B cell (primary cell): ENCODE measurements at regions not wholly inside any gene's neighbourhood (a gene's known extent, or its start where the extent isn't known, plus 50 kb on each side); places are given as distances from the start of the nearest gene placed in this dataset.

Experiments used
- ATAC-seq: fragments of 200-7000 bp; cut with Tn5 transposase; one replicate; pipeline ENCODE4 v1.10.0; 2021; ENCODE audit warnings: low read depth, mild to moderate bottlenecking, moderate number of reproducible peaks, moderate library complexity
- CTCF ChIA-PET: fragments of 350-600 bp; sonication (Branson Sonifier 250); formaldehyde crosslinking; loops from one replicate; lab custom pipeline; 2021; ENCODE audit warnings: antibody characterized with exemption, inconsistent platforms; lab: Charles Lee
- POLR2A ChIA-PET: fragments of 350-600 bp; sonication (Branson Sonifier 250); formaldehyde crosslinking; loops from one replicate; lab custom pipeline; 2021; ENCODE audit warnings: antibody characterized with exemption; lab: Charles Lee
- DNase-seq: peaks from one replicate; pipeline ENCODE4 v3.0.0; 2013
- H2AFZ ChIP-seq: 2 replicates; pipeline ENCODE4 v1.6.1; 2012; ENCODE audit warnings: mild to moderate bottlenecking, low read depth, low read length; ENCODE audit not compliant: insufficient read depth, poor library complexity, severe bottlenecking
- H3K27ac ChIP-seq, 2 donors: 1 replicate in 1 of 2; 2 replicates in 1 of 2; pipeline ENCODE4 v1.5.1; 2012 to 2013; ENCODE audit warnings: low read length in 2 of 2, mild to moderate bottlenecking in 2 of 2, moderate library complexity in 1 of 2
- H3K27me3 ChIP-seq, 4 experiments: fragments of 200-600 bp in 1 of 4; sonication (generic) in 1 of 4; replicated peaks in 1 of 4; 1 replicate in 2 of 4; 2 replicates in 2 of 4; pipeline versions ENCODE4 v1.6.1 to v1.7.0; 2013 to 2016; ENCODE audit warnings: low read length in 3 of 4, mild to moderate bottlenecking in 2 of 4, mixed read lengths in 1 of 4, moderate library complexity in 1 of 4; ENCODE audit not compliant: insufficient read depth in 4 of 4, control insufficient read depth in 3 of 4; ENCODE audit errors: control extremely low read depth in 1 of 4
- H3K36me3 ChIP-seq, 2 experiments: replicated peaks in 1 of 2; 1 replicate in 1 of 2; 2 replicates in 1 of 2; pipeline versions ENCODE4 v1.6.1 to v1.7.1; 2013; ENCODE audit warnings: low read length in 1 of 2; ENCODE audit not compliant: insufficient read depth in 2 of 2, control insufficient read depth in 1 of 2; ENCODE audit errors: control extremely low read depth in 1 of 2, extremely low read depth in 1 of 2
- H3K4me1 ChIP-seq, 2 donors: fragments of 200-600 bp in 1 of 2; sonication (generic) in 1 of 2; 1 replicate in 1 of 2; 2 replicates in 1 of 2; pipeline versions ENCODE4 v1.5.1 to v1.6.1; 2013 to 2017; ENCODE audit warnings: low read length in 2 of 2; ENCODE audit not compliant: control insufficient read depth in 2 of 2, insufficient read depth in 2 of 2
- H3K4me2 ChIP-seq: replicated peaks from 2 replicates; pipeline ENCODE3; 2012; ENCODE audit warnings: mild to moderate bottlenecking, low read depth, low read length; ENCODE audit not compliant: poor library complexity, severe bottlenecking
- H3K4me3 ChIP-seq, 5 experiments: fragments of 200-600 bp in 1 of 5; sonication (generic) in 1 of 5; 1 replicate in 3 of 5; 2 replicates in 2 of 5; pipeline versions ENCODE4 v1.5.1 to v1.7.0; 2011 to 2016; ENCODE audit warnings: low read length in 4 of 5, mild to moderate bottlenecking in 4 of 5, low read depth in 2 of 5, control low read depth in 1 of 5, moderate library complexity in 1 of 5; ENCODE audit not compliant: insufficient read depth in 1 of 5; ENCODE audit errors: control extremely low read depth in 1 of 5, extremely low read depth in 1 of 5
- H3K79me2 ChIP-seq: fragments of 200-600 bp; sonication (generic); one replicate; pipeline ENCODE4 v1.6.0; 2016; ENCODE audit warnings: low read length; ENCODE audit not compliant: control insufficient read depth, insufficient read depth
- H3K9ac ChIP-seq: fragments of 200-600 bp; sonication (generic); 2 replicates; pipeline ENCODE4 v1.6.1; 2017; ENCODE audit warnings: mild to moderate bottlenecking, low read length, moderate library complexity
- H3K9me3 ChIP-seq, 3 donors: one replicate each; pipeline versions ENCODE4 v1.6.1 to v1.7.1; 2013; ENCODE audit warnings: low read length in 2 of 3; ENCODE audit not compliant: control insufficient read depth in 2 of 3, insufficient read depth in 1 of 3; ENCODE audit errors: control extremely low read depth in 1 of 3
- H4K20me1 ChIP-seq: 2 replicates; pipeline ENCODE4 v1.6.0; 2012; ENCODE audit warnings: mild to moderate bottlenecking, low read length; ENCODE audit not compliant: insufficient read depth, control insufficient read depth, poor library complexity, severe bottlenecking
- H3K27ac Mint-ChIP-seq: one replicate; pipeline ENCODE4 v1.8.0; 2021; ENCODE audit warnings: mixed read lengths
- H3K27me3 Mint-ChIP-seq: one replicate; pipeline ENCODE4 v1.8.0; 2021; ENCODE audit warnings: mixed read lengths
- H3K4me1 Mint-ChIP-seq: one replicate; pipeline ENCODE4 v1.8.0; 2021; ENCODE audit warnings: mixed read lengths
- H3K4me3 Mint-ChIP-seq: one replicate; pipeline ENCODE4 v1.8.0; 2021; ENCODE audit warnings: mixed read lengths
- H3K9me3 Mint-ChIP-seq: one replicate; pipeline ENCODE4 v1.8.0; 2022; ENCODE audit warnings: mixed read lengths; ENCODE audit not compliant: insufficient read depth
- EZH2 ChIP-seq: IDR thresholded peaks from 2 replicates; pipeline ENCODE4 v1.6.1; 2012; ENCODE audit warnings: borderline replicate concordance, low read depth, mild to moderate bottlenecking, moderate library complexity, low read length; ENCODE audit not compliant: insufficient read depth, poor library complexity, severe bottlenecking
- WGBS: methylation state at CpG from one replicate; pipeline ENCODE4 v1.1.5; 2013; ENCODE audit warnings: missing lambda C conversion rate; ENCODE audit not compliant: insufficient coverage; 5-methylcytosine and 5-hydroxymethylcytosine counted together
- intact Hi-C: fragments of 100-400 bp; cut with micrococcal nuclease; formaldehyde crosslinking; loops from one replicate; pipeline ENCODE4 v1.10.0; 2022
- TF ChIP-seq, protein P1 (sequence below): fragments of 200-600 bp; IDR thresholded peaks from one replicate; pipeline ENCODE4 v1.8.0; 2022; ENCODE audit warnings: antibody characterized with exemption, mild to moderate bottlenecking

DNA sequence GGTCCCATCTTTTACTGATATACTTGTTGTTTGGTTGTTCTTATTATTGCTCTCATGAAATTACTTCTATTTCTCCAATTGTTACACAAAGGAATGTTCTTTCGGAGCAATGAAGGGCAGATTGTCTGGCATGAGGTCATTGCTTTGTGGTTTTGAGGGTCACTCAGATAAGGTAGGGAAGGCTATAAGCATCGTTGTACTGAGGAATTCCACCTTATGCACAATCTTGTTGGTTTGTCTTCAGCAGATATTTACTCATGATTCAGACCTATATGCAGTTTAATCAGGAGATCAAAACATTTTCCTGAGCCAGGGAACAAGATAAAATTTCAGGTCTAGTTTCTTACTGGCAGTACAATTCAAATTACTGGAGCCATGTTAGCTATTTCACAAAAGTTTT is 163.0 kb upstream of the SPHKAP start:
- Histone ChIP-seq H3K79me2 (no peaks in the 10 kb centered on the region), H3K4me1 (no peaks in the 10 kb centered on the region), H4K20me1 (no peaks in the 10 kb centered on the region), H2AFZ (no peak overlapping the region), H3K9me3 (no peaks in the 10 kb centered on the region), H3K4me3 (no peak overlapping the region), H3K9ac (no peak overlapping the region), H3K36me3 (no peaks in the 10 kb centered on the region), H3K4me2 (no peak overlapping the region), H3K27ac (no peak overlapping the region), H3K27me3 (no peaks in the 10 kb centered on the region)
- intact Hi-C loops, result no loop called here
- DNase-seq (no peak), ATAC-seq (no peak)
- Mint-ChIP-seq H3K27ac (no peak overlapping the region), H3K4me3 (no peak overlapping the region), H3K9me3 (peaks cover 7% of the 10 kb centered on the region), H3K4me1 (no peaks in the 10 kb centered on the region), H3K27me3 (no peaks in the 10 kb centered on the region)
- WGBS, result 100% methylated on average over 1 of the region's 2 CpGs
- TF ChIP-seq EZH2, result no peak
- TF ChIP-seq, protein P1, sequence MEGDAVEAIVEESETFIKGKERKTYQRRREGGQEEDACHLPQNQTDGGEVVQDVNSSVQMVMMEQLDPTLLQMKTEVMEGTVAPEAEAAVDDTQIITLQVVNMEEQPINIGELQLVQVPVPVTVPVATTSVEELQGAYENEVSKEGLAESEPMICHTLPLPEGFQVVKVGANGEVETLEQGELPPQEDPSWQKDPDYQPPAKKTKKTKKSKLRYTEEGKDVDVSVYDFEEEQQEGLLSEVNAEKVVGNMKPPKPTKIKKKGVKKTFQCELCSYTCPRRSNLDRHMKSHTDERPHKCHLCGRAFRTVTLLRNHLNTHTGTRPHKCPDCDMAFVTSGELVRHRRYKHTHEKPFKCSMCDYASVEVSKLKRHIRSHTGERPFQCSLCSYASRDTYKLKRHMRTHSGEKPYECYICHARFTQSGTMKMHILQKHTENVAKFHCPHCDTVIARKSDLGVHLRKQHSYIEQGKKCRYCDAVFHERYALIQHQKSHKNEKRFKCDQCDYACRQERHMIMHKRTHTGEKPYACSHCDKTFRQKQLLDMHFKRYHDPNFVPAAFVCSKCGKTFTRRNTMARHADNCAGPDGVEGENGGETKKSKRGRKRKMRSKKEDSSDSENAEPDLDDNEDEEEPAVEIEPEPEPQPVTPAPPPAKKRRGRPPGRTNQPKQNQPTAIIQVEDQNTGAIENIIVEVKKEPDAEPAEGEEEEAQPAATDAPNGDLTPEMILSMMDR, result no peak
- POLR2A ChIA-PET, result no interaction called here
- CTCF ChIA-PET, result no interaction called here

DNA sequence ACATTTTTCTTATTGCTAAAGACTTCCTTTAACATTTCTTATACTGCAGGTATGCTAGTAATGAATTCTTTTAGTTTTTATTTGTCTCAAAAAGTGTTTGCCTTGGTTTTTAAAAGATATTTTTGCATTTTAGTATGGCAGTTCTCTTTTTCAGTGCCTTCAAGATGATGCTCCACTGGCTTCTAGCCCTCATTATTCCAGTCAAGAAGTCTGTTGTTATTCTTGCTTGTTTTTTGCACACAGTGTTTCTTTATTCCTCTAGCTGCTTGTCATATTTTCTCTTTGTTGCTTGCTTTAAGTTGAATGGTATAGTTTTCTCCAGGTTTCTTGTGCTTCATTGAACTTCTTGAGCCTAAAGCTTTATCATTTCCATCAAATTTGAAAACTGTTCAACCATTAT is 158.0 kb upstream of the SPHKAP start:
- intact Hi-C loops, result no loop called here
- ChIA-PET CTCF (no interaction called here), POLR2A (no interaction called here)
- Histone ChIP-seq H3K9ac (no peak overlapping the region), H3K4me3 (no peak overlapping the region), H4K20me1 (no peaks in the 10 kb centered on the region), H3K4me1 (no peaks in the 10 kb centered on the region), H3K27ac (no peak overlapping the region), H3K4me2 (no peak overlapping the region), H3K27me3 (no peaks in the 10 kb centered on the region), H3K79me2 (no peaks in the 10 kb centered on the region), H2AFZ (no peak overlapping the region), H3K36me3 (no peaks in the 10 kb centered on the region), H3K9me3 (no peaks in the 10 kb centered on the region)
- Mint-ChIP-seq H3K9me3 (peaks cover 4% of the 10 kb centered on the region), H3K27ac (no peak overlapping the region), H3K4me3 (no peak overlapping the region), H3K4me1 (no peaks in the 10 kb centered on the region), H3K27me3 (no peaks in the 10 kb centered on the region)
- TF ChIP-seq, protein P1, result no peak
- no peak for TF ChIP-seq EZH2
- DNase-seq, result no peak
- ATAC-seq, result no peak
